HepG2 (cell line): ENCODE measurements at regions not wholly inside any gene's neighbourhood (a gene's known extent, or its start where the extent isn't known, plus 50 kb on each side); places are given as distances from the start of the nearest gene placed in this dataset.

Source experiments
- CTCF ChIP-seq: sonication (generic); formaldehyde crosslinking; IDR thresholded peaks from 2 replicates; pipeline ENCODE4 v1.5.0; 2020; ENCODE audit warnings: mild to moderate bottlenecking, missing genetic modification reagents, moderate library complexity
- DPF2 ChIP-seq: sonication (generic); formaldehyde crosslinking; IDR thresholded peaks from 2 replicates; pipeline ENCODE4 v1.4.0; 2020; ENCODE audit warnings: mild to moderate bottlenecking, low read depth, missing genetic modification reagents, borderline replicate concordance
- GLMP ChIP-seq: sonication (generic); formaldehyde crosslinking; IDR thresholded peaks from 2 replicates; pipeline ENCODE4 v1.9.0; 2021; ENCODE audit warnings: missing genetic modification reagents, mild to moderate bottlenecking, borderline replicate concordance
- HNF4A ChIP-seq: sonication (generic); formaldehyde crosslinking; IDR thresholded peaks from 2 replicates; pipeline ENCODE4 v1.4.0; 2020; ENCODE audit warnings: missing genetic modification reagents
- IKZF1 ChIP-seq: fragments of 450-650 bp; IDR thresholded peaks from 2 replicates; pipeline ENCODE4 v1.7.1; 2016
- MIXL1 ChIP-seq: IDR thresholded peaks from 2 replicates; pipeline ENCODE4 v1.6.1; 2016
- NONO ChIP-seq, 2 experiments: fragments of 450-650 bp in 1 of 2; sonication (generic) in 1 of 2; formaldehyde crosslinking in 1 of 2; IDR thresholded peaks in 1 of 2; conservative IDR thresholded peaks in 1 of 2; 2 replicates each; pipeline versions ENCODE4 v1.6.1 to v1.8.0; 2017 to 2022; ENCODE audit warnings: mild to moderate bottlenecking in 1 of 2, missing genetic modification reagents in 1 of 2, moderate library complexity in 1 of 2
- POLR2AphosphoS5 ChIP-seq: IDR thresholded peaks from 2 replicates; pipeline ENCODE4 v1.6.1; 2012; ENCODE audit warnings: low read depth, low read length
- STAT6 ChIP-seq: sonication (generic); formaldehyde crosslinking; IDR thresholded peaks from 2 replicates; pipeline ENCODE4 v1.4.0; 2020; ENCODE audit warnings: missing genetic modification reagents, mild to moderate bottlenecking, borderline replicate concordance
- TFAP4 ChIP-seq: sonication (generic); IDR thresholded peaks from 2 replicates; pipeline ENCODE4 v1.6.1; 2016; ENCODE audit warnings: low read depth, borderline replicate concordance
- ZNF143 ChIP-seq: sonication (generic); formaldehyde crosslinking; IDR thresholded peaks from 2 replicates; pipeline ENCODE4 v1.4.0; 2020; ENCODE audit warnings: missing genetic modification reagents
- ZNF292 ChIP-seq: sonication (generic); formaldehyde crosslinking; IDR thresholded peaks from 2 replicates; pipeline ENCODE4 v1.8.1; 2022; ENCODE audit warnings: mild to moderate bottlenecking, low read depth, missing genetic modification reagents, borderline replicate concordance
- ZNF615 ChIP-seq: sonication (generic); formaldehyde crosslinking; IDR thresholded peaks from 2 replicates; pipeline ENCODE4 v1.5.0; 2020; ENCODE audit warnings: mild to moderate bottlenecking, missing genetic modification reagents, borderline replicate concordance

GRCh38 chr9:129280236-129280622, 102.2 kb upstream of the IER5L start:
- TF ChIP-seq GLMP (CRISPR knock-in tag) (no peak), CTCF (CRISPR knock-in tag) (no peak), TFAP4 (no peak), HNF4A (CRISPR knock-in tag) (no peak), MIXL1 (CRISPR knock-in tag) (no peak), POLR2AphosphoS5 (no peak), NONO (IDR thresholded peaks at IDR 0.05) (no peak), NONO (CRISPR knock-in tag; conservative IDR thresholded peaks at IDR 0.05) (no peak), ZNF292 (CRISPR knock-in tag) (no peak), IKZF1 (no peak), ZNF615 (CRISPR knock-in tag) (no peak), STAT6 (CRISPR knock-in tag) (no peak), ZNF143 (CRISPR knock-in tag) (no peak), DPF2 (CRISPR knock-in tag) (no peak)
